GM19238 (cell line): ENCODE measurements at regions not wholly inside any gene's neighbourhood (a gene's known extent, or its start where the extent isn't known, plus 50 kb on each side); places are given as distances from the start of the nearest gene placed in this dataset.
"Not testable (repeated sequence)": the region's sequence is repeated elsewhere in the genome, so short reads cannot be mapped to it uniquely, and the experiment has no call there.

Experiments
- DNase-seq: peaks from one replicate; pipeline ENCODE4 v3.0.0; 2011; ENCODE audit warnings: low spot score; ENCODE audit not compliant: insufficient read length

GRCh38 chr2:129910446-129911362 lies 68.8 kb upstream of the RAB6C start:
- no peak for DNase-seq

DNA sequence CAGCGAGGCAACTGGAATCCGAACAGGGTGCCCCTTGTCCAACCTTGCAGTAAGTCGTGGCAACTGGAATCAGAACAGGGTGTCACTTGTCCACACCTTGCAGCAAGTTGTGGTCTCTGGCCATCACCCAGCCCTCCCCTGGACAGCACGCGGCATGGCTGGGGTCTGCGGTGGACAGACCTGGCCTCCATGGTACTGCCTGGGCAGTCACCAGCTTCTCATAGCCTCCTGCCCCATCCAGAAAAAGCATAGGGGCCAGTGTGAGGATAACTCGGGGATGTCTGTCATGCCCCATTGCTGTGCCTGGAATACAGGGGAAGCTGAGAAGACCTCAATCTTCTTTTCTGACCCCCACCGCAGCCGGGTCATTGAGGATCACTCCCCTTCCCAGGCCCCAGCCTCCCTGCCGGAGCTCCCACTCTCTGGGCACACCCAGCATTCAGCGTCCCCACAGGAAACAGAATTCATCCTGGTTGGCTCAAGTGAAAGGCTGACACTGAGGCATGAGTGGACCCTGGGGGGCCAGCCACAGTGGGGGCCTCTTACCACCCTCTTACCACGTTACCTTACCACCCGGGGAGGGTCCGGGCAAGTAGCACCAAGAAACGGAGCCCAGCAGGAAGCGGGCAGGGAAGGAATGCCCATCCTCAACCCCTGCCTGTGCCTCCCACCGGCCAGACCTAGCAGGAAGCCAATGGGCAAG lies 68.0 kb upstream of the RAB6C start:
- DNase-seq, result no peak

DNA sequence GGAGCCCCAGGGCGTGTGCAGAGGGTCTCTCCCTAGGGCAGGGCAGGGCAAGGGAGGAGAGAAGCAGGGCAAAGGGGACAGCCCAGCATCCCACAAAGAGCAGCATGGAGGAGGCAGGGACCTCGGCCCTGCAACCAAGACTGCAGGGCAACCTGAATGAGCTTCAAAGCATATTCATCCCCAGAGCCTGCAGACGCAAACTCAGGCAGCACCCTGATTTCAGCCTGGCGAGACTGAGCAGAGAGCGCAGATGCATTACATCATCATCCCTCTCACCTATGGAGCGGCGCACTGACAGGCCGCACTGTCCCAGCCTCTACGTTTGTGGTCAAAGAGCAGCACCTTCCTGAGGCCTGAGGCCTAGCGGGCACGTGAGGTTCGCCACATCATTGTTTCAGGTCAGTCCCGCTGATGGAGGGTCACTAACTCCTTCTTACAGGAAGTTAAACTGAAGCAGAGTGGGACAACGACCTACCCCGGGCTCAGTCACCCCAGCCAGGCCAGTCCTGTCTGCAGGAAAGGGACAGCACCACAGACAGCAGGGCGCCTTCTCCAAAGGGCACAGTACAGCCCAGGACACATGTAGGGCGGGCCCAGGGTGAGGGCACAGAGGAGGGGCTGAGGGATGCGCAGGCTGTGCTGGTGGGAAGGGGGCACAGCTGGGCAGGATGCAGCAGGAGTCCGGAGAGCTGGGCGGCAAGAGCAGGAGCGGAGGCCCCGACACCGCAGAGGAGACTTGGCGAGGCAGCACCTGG lies 67.2 kb upstream of the RAB6C start:
- no peak for DNase-seq

GRCh38 chr2:129912871-129913694 lies 66.4 kb upstream of the RAB6C start:
- DNase-seq, result no peak

GRCh38 chr2:129913695-129914495 lies 65.6 kb upstream of the RAB6C start:
- no peak for DNase-seq

GRCh38 chr2:129914538-129915302 lies 64.7 kb upstream of the RAB6C start:
- DNase-seq, result no peak

- DNase-seq, result no peak
These were observed 64.1 kb upstream of the RAB6C start for GRCh38 chr2:129915303-129915840.

DNA sequence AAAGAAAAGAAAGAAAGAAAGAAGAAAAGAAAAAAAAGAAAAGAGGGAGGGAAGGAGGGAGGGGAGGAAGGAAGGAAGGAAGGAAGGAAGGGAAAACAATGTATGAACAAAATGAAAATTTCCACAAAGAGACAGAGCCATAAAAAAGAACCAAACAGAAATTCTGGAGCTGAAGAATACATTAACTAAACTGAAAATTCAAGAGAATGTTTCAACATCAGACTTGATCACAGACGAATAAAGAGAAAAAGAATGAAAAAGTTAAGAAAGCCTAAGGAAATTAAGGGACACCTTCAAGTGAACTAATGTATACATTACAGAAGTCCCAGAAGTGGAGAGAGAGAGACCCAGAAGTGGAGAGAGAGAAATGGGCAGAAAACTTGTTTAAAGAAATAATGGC lies 60.9 kb upstream of the RAB6C start:
- no peak for DNase-seq

GRCh38 chr2:129922571-129923264 lies 56.7 kb upstream of the RAB6C start:
- DNase-seq, result no peak

- DNase-seq, result no peak
These were observed 56.0 kb upstream of the RAB6C start for GRCh38 chr2:129923265-129924091.

GRCh38 chr2:129924115-129924514 lies 55.4 kb upstream of the RAB6C start:
- not testable (repeated sequence) for DNase-seq

DNA sequence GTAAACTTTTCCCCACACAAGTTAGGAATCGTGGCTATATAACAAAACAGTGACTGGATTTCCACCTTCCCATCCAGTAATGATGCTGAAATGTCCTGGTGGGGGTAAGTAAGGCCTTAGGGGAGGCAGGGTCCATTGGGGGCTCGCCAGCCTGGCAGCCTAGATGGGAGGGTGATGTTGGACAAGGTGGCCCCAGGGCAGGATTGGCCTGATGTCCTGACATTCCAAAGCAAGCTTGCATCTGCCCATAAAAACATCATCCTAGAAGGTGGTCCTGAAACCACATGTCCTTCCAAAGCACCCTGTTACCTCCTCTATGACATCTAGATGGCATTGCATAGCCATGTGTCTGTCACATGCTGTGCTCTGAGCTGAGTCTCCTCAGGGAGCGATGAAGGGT lies 54.1 kb upstream of the RAB6C start:
- no peak for DNase-seq

GRCh38 chr2:129927696-129928095 lies 51.8 kb upstream of the RAB6C start:
- DNase-seq, result no peak

GRCh38 chr2:129929321-129930290 lies 49.9 kb upstream of the RAB6C start:
- no peak for DNase-seq
